NT2/D1 (cell line): ENCODE measurements at regions not wholly inside any gene's neighbourhood (a gene's known extent, or its start where the extent isn't known, plus 50 kb on each side); places are given as distances from the start of the nearest gene placed in this dataset.

Source experiments
- YY1 ChIP-seq: IDR thresholded peaks from 2 replicates; pipeline ENCODE4 v1.6.1; 2011; ENCODE audit not compliant: insufficient read length, insufficient read depth
- ZNF274 ChIP-seq: IDR thresholded peaks from 2 replicates; pipeline ENCODE4 v1.6.1; 2011; ENCODE audit warnings: mild to moderate bottlenecking, low read depth, low read length

DNA sequence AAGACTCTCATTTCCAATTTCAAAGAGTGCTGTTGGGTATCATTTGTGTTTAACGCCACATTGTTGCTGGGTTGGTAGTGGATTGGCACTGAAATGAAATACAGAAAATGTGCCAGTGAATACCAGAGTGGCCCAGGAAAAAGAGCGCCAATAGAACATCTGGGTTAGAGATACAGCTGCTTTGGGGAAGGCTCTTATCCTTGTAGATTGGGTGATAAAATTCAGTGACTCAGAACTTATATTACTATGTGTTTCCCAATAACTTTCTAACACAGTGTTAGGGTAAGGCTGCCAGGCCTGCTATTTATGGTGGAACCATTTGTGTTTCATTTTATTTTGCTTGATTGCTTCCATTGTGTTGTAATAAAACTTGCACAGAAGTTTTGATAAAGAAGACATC is 168.2 kb upstream of the SSTR1 start:
- TF ChIP-seq ZNF274 (no peak), YY1 (no peak)
